Left ventricle myocardium inferior (tissue), 1 donor: ENCODE measurements at regions not wholly inside any gene's neighbourhood (a gene's known extent, or its start where the extent isn't known, plus 50 kb on each side); places are given as distances from the start of the nearest gene placed in this dataset.

Experiments
- DNase-seq: peaks from one replicate; pipeline ENCODE4 v3.0.0-alpha.2; 2020
- H3K27ac ChIP-seq: fragments of 200-600 bp; replicated peaks from 2 replicates; pipeline ENCODE4 v1.8.0; 2021
- H3K27me3 ChIP-seq: fragments of 200-600 bp; 2 replicates; pipeline ENCODE4 v1.8.0; 2021; ENCODE audit warnings: low read depth
- H3K36me3 ChIP-seq: fragments of 200-600 bp; 2 replicates; pipeline ENCODE4 v1.8.0; 2021
- H3K4me1 ChIP-seq: fragments of 200-600 bp; 2 replicates; pipeline ENCODE4 v1.8.0; 2021
- H3K4me3 ChIP-seq: fragments of 200-600 bp; 2 replicates; pipeline ENCODE4 v1.8.0; 2021; ENCODE audit warnings: mild to moderate bottlenecking, moderate library complexity
- H3K9me3 ChIP-seq: fragments of 200-600 bp; replicated peaks from 2 replicates; pipeline ENCODE4 v1.8.0; 2021
- intact Hi-C: fragments of 100-400 bp; cut with micrococcal nuclease; formaldehyde crosslinking; loops from one replicate; pipeline ENCODE4 v1.11.0; 2022
- TF ChIP-seq, protein P1 (sequence below): fragments of 200-600 bp; IDR thresholded peaks from 2 replicates; pipeline ENCODE4 v1.8.0; 2021; ENCODE audit warnings: antibody characterized with exemption, mild to moderate bottlenecking, borderline replicate concordance
- donor health status: DM: no; HTN: yes; CAD: no; lungs with severe emphysema.

DNA sequence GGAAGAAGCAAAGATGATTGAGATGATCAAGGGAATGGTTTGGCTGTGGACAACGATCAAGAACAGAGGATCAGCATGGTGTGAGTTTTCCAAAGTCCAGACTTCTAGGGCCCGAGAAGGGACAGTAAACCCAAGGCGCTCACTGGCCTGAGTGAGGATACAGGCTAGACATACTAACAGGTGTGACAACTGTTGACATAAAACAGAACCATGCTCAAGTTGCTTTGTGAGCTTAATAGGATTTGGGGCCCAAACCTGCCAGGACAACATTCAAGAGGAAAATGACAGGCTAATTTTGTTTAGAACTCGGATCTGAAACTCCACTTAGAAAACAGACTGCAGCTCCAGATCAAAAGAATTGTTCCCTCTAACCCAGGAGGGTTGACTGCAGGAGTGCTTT is 68.1 kb upstream of the ACKR3 start:
- Histone ChIP-seq H3K36me3 (no peaks in the 10 kb centered on the region), H3K4me1 (no peaks in the 10 kb centered on the region), H3K27ac (no peak overlapping the region), H3K4me3 (no peak overlapping the region), H3K9me3 (no peaks in the 10 kb centered on the region), H3K27me3 (peaks cover 10% of the 10 kb centered on the region)
- TF ChIP-seq, protein P1, sequence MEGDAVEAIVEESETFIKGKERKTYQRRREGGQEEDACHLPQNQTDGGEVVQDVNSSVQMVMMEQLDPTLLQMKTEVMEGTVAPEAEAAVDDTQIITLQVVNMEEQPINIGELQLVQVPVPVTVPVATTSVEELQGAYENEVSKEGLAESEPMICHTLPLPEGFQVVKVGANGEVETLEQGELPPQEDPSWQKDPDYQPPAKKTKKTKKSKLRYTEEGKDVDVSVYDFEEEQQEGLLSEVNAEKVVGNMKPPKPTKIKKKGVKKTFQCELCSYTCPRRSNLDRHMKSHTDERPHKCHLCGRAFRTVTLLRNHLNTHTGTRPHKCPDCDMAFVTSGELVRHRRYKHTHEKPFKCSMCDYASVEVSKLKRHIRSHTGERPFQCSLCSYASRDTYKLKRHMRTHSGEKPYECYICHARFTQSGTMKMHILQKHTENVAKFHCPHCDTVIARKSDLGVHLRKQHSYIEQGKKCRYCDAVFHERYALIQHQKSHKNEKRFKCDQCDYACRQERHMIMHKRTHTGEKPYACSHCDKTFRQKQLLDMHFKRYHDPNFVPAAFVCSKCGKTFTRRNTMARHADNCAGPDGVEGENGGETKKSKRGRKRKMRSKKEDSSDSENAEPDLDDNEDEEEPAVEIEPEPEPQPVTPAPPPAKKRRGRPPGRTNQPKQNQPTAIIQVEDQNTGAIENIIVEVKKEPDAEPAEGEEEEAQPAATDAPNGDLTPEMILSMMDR, result no peak
- no peak for DNase-seq
- intact Hi-C loops, result no loop called here

DNA sequence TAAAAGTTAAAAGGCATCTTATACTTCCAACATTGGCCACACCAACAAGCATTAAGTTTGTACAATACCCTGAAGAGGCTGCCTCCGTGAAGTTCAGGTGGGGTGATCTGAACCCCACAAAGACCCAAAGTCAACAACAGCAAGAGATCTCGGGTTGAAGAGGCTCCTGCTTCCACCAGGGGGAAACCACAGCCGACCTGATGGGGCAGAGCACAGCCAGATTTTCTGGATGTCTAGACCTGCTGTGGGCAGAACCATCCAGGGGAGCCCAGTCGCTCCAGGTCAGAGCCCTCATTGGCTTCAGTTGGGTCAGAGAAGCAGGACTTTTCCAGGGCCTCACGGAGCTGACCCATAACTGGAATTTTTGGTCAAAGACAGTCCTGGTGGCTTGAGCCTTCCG is 66.5 kb upstream of the ACKR3 start:
- H3K4me3 ChIP-seq, result no peak overlapping the region
- no peak overlapping the region for H3K27ac ChIP-seq
- H3K27me3 ChIP-seq, result peaks cover 25% of the 10 kb centered on the region
- H3K36me3 ChIP-seq, result no peaks in the 10 kb centered on the region
- no peak for DNase-seq
- TF ChIP-seq, protein P1, result no peak
- H3K9me3 ChIP-seq, result no peaks in the 10 kb centered on the region
- H3K4me1 ChIP-seq, result peaks cover 6% of the 10 kb centered on the region
- intact Hi-C loops, result no loop called here

DNA sequence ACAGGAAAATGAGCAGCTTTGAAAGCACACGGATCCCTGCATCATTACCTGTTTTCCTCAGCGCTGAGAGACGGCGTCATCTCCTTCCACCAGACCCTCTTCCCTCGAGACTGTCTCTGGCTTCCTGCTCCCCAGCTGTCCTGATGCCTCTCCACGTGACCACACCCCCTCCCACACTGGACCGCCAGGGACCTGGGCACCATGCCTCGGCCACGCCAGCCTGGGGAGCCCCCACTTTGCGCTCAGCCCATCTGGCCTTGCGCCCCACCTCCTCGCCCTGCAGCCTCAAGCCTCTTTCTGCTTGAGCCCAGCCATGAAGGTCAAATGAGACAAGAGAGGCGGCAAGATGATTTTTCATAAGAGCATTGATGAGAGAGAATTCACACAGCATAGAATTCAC is 66.0 kb upstream of the ACKR3 start:
- peaks cover 6% of the 10 kb centered on the region for H3K4me1 ChIP-seq
- intact Hi-C loops, result no loop called here
- peak; percentile 24 for DNase-seq
- no peak overlapping the region for H3K4me3 ChIP-seq
- H3K36me3 ChIP-seq, result no peaks in the 10 kb centered on the region
- TF ChIP-seq, protein P1, result no peak
- H3K27me3 ChIP-seq, result peaks cover 30% of the 10 kb centered on the region
- H3K9me3 ChIP-seq, result no peaks in the 10 kb centered on the region
- no peak overlapping the region for H3K27ac ChIP-seq

DNA sequence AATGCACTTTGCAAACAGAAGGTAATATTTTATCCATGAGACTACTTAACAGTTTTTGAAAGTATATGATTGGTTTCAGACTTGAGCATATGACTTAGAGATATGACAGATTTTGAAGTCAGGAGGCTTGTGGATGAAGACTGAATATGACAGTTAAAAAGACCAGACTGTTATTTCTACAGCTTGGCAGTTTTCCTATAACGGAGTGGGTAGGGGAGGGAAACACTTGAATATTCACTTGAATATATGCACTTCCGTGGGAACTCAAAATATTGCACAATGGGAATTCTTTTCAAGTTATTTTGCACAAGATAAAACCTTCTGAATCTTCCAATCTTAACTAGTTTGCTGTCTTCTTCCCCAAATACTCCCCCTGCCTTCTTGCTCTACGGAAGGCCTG is 64.6 kb upstream of the ACKR3 start:
- intact Hi-C loops, result no loop called here
- H3K4me1 ChIP-seq, result peaks cover 6% of the 10 kb centered on the region

DNA sequence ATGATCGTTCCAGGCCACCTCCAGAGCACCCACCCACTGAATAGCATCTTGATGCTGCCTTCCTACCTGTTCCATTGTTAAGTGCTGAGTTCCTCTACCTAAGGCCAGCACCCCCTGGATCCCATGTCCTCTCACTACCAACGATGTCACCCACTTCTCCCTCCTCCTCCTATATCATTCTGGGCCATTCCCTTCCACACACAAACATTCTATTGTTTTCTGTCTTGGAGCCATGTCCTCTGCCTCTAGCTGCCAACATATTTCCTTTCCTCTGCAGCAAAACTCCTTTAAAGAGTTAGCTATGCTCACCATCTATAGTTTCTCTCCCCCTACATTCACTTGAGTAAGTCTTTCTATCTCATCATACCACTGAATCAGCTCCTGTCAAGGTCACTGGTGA is 64.0 kb upstream of the ACKR3 start:
- intact Hi-C loops, result no loop called here
- H3K36me3 ChIP-seq, result no peaks in the 10 kb centered on the region
- DNase-seq, result no peak
- peaks cover 30% of the 10 kb centered on the region for H3K27me3 ChIP-seq
- H3K4me1 ChIP-seq, result peaks cover 6% of the 10 kb centered on the region
- no peak overlapping the region for H3K27ac ChIP-seq
- H3K4me3 ChIP-seq, result no peak overlapping the region
- H3K9me3 ChIP-seq, result no peaks in the 10 kb centered on the region
- TF ChIP-seq, protein P1, result no peak

More for the DNA sequence above, 64.6 kb upstream of the ACKR3 start:
- TF ChIP-seq, protein P1, result no peak
- Histone ChIP-seq H3K27me3 (peaks cover 30% of the 10 kb centered on the region), H3K36me3 (no peaks in the 10 kb centered on the region), H3K4me3 (no peak overlapping the region), H3K27ac (no peak overlapping the region), H3K9me3 (no peaks in the 10 kb centered on the region)
- DNase-seq, result no peak
